HepG2 (cell line): ENCODE measurements at regions not wholly inside any gene's neighbourhood (a gene's known extent, or its start where the extent isn't known, plus 50 kb on each side); places are given as distances from the start of the nearest gene placed in this dataset.

ENCODE experiments used
- ATF5 ChIP-seq: sonication (generic); formaldehyde crosslinking; IDR thresholded peaks from 2 replicates; pipeline ENCODE4 v1.4.0; 2020; ENCODE audit warnings: mild to moderate bottlenecking, low read depth, missing genetic modification reagents
- CREB1 ChIP-seq, 2 experiments: fragments of 450-650 bp in 1 of 2; IDR thresholded peaks; 2 replicates each; pipeline ENCODE4 v1.6.1; 2016 to 2017; ENCODE audit warnings: control low read depth in 1 of 2, mild to moderate bottlenecking in 1 of 2, missing compliant biosample characterization in 1 of 2, missing genetic modification characterization in 1 of 2
- CTCF ChIP-seq: sonication (generic); formaldehyde crosslinking; IDR thresholded peaks from 2 replicates; pipeline ENCODE4 v1.5.0; 2020; ENCODE audit warnings: mild to moderate bottlenecking, missing genetic modification reagents, moderate library complexity
- E2F1 ChIP-seq: sonication (generic); formaldehyde crosslinking; IDR thresholded peaks from 2 replicates; pipeline ENCODE4 v1.5.0; 2020; ENCODE audit warnings: missing genetic modification reagents
- EZH2 ChIP-seq: conservative IDR thresholded peaks from 2 replicates; pipeline ENCODE4 v1.6.1; 2012; ENCODE audit warnings: mild to moderate bottlenecking, low read depth, low read length, moderate library complexity
- TARDBP ChIP-seq: sonication (generic); formaldehyde crosslinking; IDR thresholded peaks from 2 replicates; pipeline ENCODE4 v1.8.0; 2022; ENCODE audit warnings: mild to moderate bottlenecking, missing genetic modification reagents
- ZFY ChIP-seq: sonication (generic); formaldehyde crosslinking; IDR thresholded peaks from 2 replicates; pipeline ENCODE4 v1.4.0; 2020; ENCODE audit warnings: missing genetic modification reagents
- ZMAT3 ChIP-seq: sonication (generic); formaldehyde crosslinking; conservative IDR thresholded peaks from 2 replicates; pipeline ENCODE4 v1.7.0; 2021; ENCODE audit warnings: missing genetic modification reagents
- ZNF121 ChIP-seq: sonication (generic); formaldehyde crosslinking; IDR thresholded peaks from 2 replicates; pipeline ENCODE4 v1.5.0; 2020; ENCODE audit warnings: mild to moderate bottlenecking, missing genetic modification reagents
- ZNF704 ChIP-seq: sonication (generic); formaldehyde crosslinking; IDR thresholded peaks from 2 replicates; pipeline ENCODE4 v1.8.1; 2023; ENCODE audit warnings: mild to moderate bottlenecking, inconsistent platforms, moderate library complexity, missing genetic modification reagents, borderline replicate concordance

- no peak for TF ChIP-seq EZH2
- TF ChIP-seq E2F1: no peak
- TF ChIP-seq ZFY: no peak
- no peak for TF ChIP-seq ZNF121 (CRISPR knock-in tag)
- TF ChIP-seq ATF5: no peak
- TF ChIP-seq CREB1 (IDR thresholded peaks at IDR 0.05): no peak
- no peak for TF ChIP-seq CREB1 (CRISPR knock-in tag; IDR thresholded peaks at IDR 0.05)
- TF ChIP-seq TARDBP (CRISPR knock-in tag): no peak
- no peak for TF ChIP-seq CTCF (CRISPR knock-in tag)
- TF ChIP-seq ZMAT3 (CRISPR knock-in tag): no peak
- no peak for TF ChIP-seq ZNF704
Observed at GRCh38 chr1:170310951-170311350, 165.2 kb downstream of the NTMT2 start.
